Ovary (tissue), 7 donors: ENCODE measurements at regions not wholly inside any gene's neighbourhood (a gene's known extent, or its start where the extent isn't known, plus 50 kb on each side); places are given as distances from the start of the nearest gene placed in this dataset.

Experiments used
- DNase-seq, 5 donors: peaks; one replicate each; pipeline ENCODE4 v3.0.0-alpha.2; 2019 to 2020
- H3K27ac ChIP-seq, 2 donors: fragments of 200-600 bp; one replicate each; pipeline versions ENCODE4 v1.5.1 to v1.8.0; 2019 to 2022
- H3K27me3 ChIP-seq: fragments of 200-600 bp; one replicate; pipeline ENCODE4 v1.8.0; 2022
- H3K36me3 ChIP-seq: fragments of 200-600 bp; sonication (generic); one replicate; pipeline ENCODE4 v1.5.1; 2019
- H3K4me1 ChIP-seq: one replicate; pipeline ENCODE4 v1.8.1; 2013; ENCODE audit warnings: mild to moderate bottlenecking, moderate library complexity; ENCODE audit not compliant: insufficient read depth
- H3K4me3 ChIP-seq: fragments of 200-600 bp; sonication (generic); one replicate; pipeline ENCODE4 v1.5.1; 2017
- H3K9me3 ChIP-seq, 2 donors: fragments of 200-600 bp in 1 of 2; sonication (generic) in 1 of 2; one replicate each; pipeline versions ENCODE4 v1.5.1 to v1.8.1; 2013 to 2019; ENCODE audit warnings: mild to moderate bottlenecking in 1 of 2, moderate library complexity in 1 of 2
- CTCF ChIP-seq, 3 donors: fragments of 450-650 bp in 2 of 3; fragments of 200-600 bp in 1 of 3; IDR thresholded peaks; one replicate each; pipeline versions ENCODE4 v1.5.1 to v1.8.0; 2016 to 2022; ENCODE audit warnings: antibody characterized with exemption in 3 of 3, mild to moderate bottlenecking in 1 of 3
- EP300 ChIP-seq: sonication (generic); formaldehyde crosslinking; IDR thresholded peaks from one replicate; pipeline ENCODE4 v1.6.1; 2017; ENCODE audit warnings: antibody characterized with exemption
- POLR2A ChIP-seq: fragments of 450-650 bp; IDR thresholded peaks from one replicate; pipeline ENCODE4 v1.6.1; 2017; ENCODE audit warnings: antibody characterized with exemption, mild to moderate bottlenecking, moderate library complexity
- WGBS, 3 donors: extraction: QIAGEN DNeasy Blood & Tissue Kit in 1 of 3; methylation state at CpG; one replicate each; pipeline versions ENCODE4 v1.1.5 to v1.1.7; 2013 to 2017; 5-methylcytosine and 5-hydroxymethylcytosine counted together
- intact Hi-C, 4 donors: fragments of 100-400 bp; cut with DNase I; formaldehyde crosslinking; loops; one replicate each; pipeline versions ENCODE4 v1.11.0 to v1.15.1; 2022 to 2023
- donor health status: DM: no; HTN: no; CAD: no; lungs with moderate emphysema.
- donor health status: DM: no; HTN: no; CAD: no.
- donor health status: Bipolar disorder and iron deficiency.
- donor health status: DM: no; HTN: no; CAD: no.
- donor health status: DM: yes; HTN: yes; CAD: no.

GRCh38 chr16:85494315-85494714 lies 118.8 kb upstream of the GSE1 start:
- TF ChIP-seq POLR2A: no peak
- TF ChIP-seq EP300: no peak
- no peak for TF ChIP-seq CTCF (IDR thresholded peaks at IDR 0.05)
- H3K27ac ChIP-seq: no peak overlapping the region
- intact Hi-C loops: loop anchor here in 1 of 4 donors (5.0 kb wide), 1 partner anchor 77 kb away; no protein-coding TSS in a partner anchor
- H3K27me3 ChIP-seq: no peaks in the 10 kb centered on the region
- H3K4me3 ChIP-seq: no peak overlapping the region
- H3K9me3 ChIP-seq: no peaks in the 10 kb centered on the region
- no peaks in the 10 kb centered on the region for H3K36me3 ChIP-seq
- peaks cover 13% of the 10 kb centered on the region for H3K4me1 ChIP-seq
- WGBS, 3 donors: 91 to 100% (median 94%) methylated on average over 1 of the region's 1 CpG
- no peak for DNase-seq

- TF ChIP-seq POLR2A (no peak), EP300 (no peak), CTCF (IDR thresholded peaks at IDR 0.05) (no peak)
- 94 to 97% (median 95%) methylated on average over 11 of the region's 11 CpGs for WGBS, 3 donors
- Histone ChIP-seq H3K27ac (no peak overlapping the region), H3K36me3 (no peaks in the 10 kb centered on the region), H3K4me3 (no peak overlapping the region), H3K9me3 (no peaks in the 10 kb centered on the region), H3K27me3 (no peaks in the 10 kb centered on the region), H3K4me1 (peaks cover 13% of the 10 kb centered on the region)
- intact Hi-C loops: no loop called here
- no peak for DNase-seq
Measured at GRCh38 chr16:85495259-85495658, 117.9 kb upstream of the GSE1 start.

- H3K36me3 ChIP-seq: no peaks in the 10 kb centered on the region
- H3K9me3 ChIP-seq: no peaks in the 10 kb centered on the region
- H3K4me1 ChIP-seq: peaks cover 13% of the 10 kb centered on the region
- H3K27ac ChIP-seq: no peak overlapping the region
- H3K27me3 ChIP-seq: no peaks in the 10 kb centered on the region
- intact Hi-C loops: no loop called here
- no peak for DNase-seq
- TF ChIP-seq EP300: no peak
- no peak for TF ChIP-seq CTCF (IDR thresholded peaks at IDR 0.05)
- no peak for TF ChIP-seq POLR2A
- no peak overlapping the region for H3K4me3 ChIP-seq
- WGBS, 3 donors: 90 to 92% (median 92%) methylated on average over 40 of the region's 40 CpGs
Measured at GRCh38 chr16:85495823-85496538, 117.1 kb upstream of the GSE1 start.

- no peak overlapping the region for H3K4me3 ChIP-seq
- DNase-seq: no peak
- no peaks in the 10 kb centered on the region for H3K36me3 ChIP-seq
- H3K27ac ChIP-seq: no peak overlapping the region
- 44 to 69% (median 62%) methylated on average over 12 to 17 of the region's 17 CpGs for WGBS, 3 donors
- H3K9me3 ChIP-seq: no peaks in the 10 kb centered on the region
- intact Hi-C loops: no loop called here
- no peaks in the 10 kb centered on the region for H3K27me3 ChIP-seq
- peaks cover 3% of the 10 kb centered on the region for H3K4me1 ChIP-seq
- no peak for TF ChIP-seq EP300
- no peak for TF ChIP-seq CTCF (IDR thresholded peaks at IDR 0.05)
- no peak for TF ChIP-seq POLR2A
Measured at GRCh38 chr16:85497622-85498314, 115.4 kb upstream of the GSE1 start.
